Lung (tissue), 11 donors: ENCODE measurements at regions not wholly inside any gene's neighbourhood (a gene's known extent, or its start where the extent isn't known, plus 50 kb on each side); places are given as distances from the start of the nearest gene placed in this dataset.

Source experiments
- ATAC-seq: fragments of 200-7000 bp; cut with Tn5 transposase; one replicate; pipeline ENCODE4 v1.9.1; 2020; ENCODE audit warnings: moderate number of reproducible peaks; ENCODE audit not compliant: insufficient read depth, low FRiP score
- DNase-seq, 3 donors: peaks; one replicate each; pipeline ENCODE4 v3.0.0-alpha.2; 2013 to 2017
- H3K27ac ChIP-seq, 2 donors: one replicate each; pipeline ENCODE4 v1.5.1; 2013; ENCODE audit warnings: mild to moderate bottlenecking in 2 of 2, moderate library complexity in 2 of 2, control low read depth in 1 of 2, inconsistent platforms in 1 of 2, low read depth in 1 of 2, low read length in 1 of 2
- H3K27me3 ChIP-seq, 3 donors: one replicate each; pipeline ENCODE4 v1.5.1; 2013; ENCODE audit warnings: low read length in 2 of 3; ENCODE audit not compliant: control insufficient read depth in 3 of 3, insufficient read depth in 3 of 3
- H3K36me3 ChIP-seq, 4 donors: one replicate each; pipeline ENCODE4 v1.5.1; 2013; ENCODE audit warnings: low read length in 4 of 4, mild to moderate bottlenecking in 1 of 4, moderate library complexity in 1 of 4; ENCODE audit not compliant: control insufficient read depth in 4 of 4, insufficient read depth in 4 of 4
- H3K4me1 ChIP-seq, 5 donors: one replicate each; pipeline ENCODE4 v1.5.1; 2013; ENCODE audit warnings: low read length in 5 of 5, mild to moderate bottlenecking in 2 of 5, moderate library complexity in 1 of 5; ENCODE audit not compliant: control insufficient read depth in 5 of 5, insufficient read depth in 5 of 5
- H3K4me3 ChIP-seq: one replicate; pipeline ENCODE4 v1.5.1; 2013; ENCODE audit warnings: mild to moderate bottlenecking, control low read depth, moderate library complexity
- H3K9ac ChIP-seq, 2 donors: one replicate each; pipeline ENCODE4 v1.5.1; 2013; ENCODE audit warnings: low read length in 2 of 2, control low read depth in 1 of 2; ENCODE audit not compliant: insufficient read depth in 1 of 2
- H3K9me3 ChIP-seq, 4 donors: one replicate each; pipeline ENCODE4 v1.5.1; 2013; ENCODE audit warnings: low read length in 3 of 4, mild to moderate bottlenecking in 1 of 4, moderate library complexity in 1 of 4; ENCODE audit not compliant: control insufficient read depth in 4 of 4, insufficient read depth in 3 of 4
- WGBS, 2 donors: extraction: QIAGEN DNeasy Blood & Tissue Kit; methylation state at CpG; one replicate each; pipeline ENCODE4 v1.1.7; 2013; 5-methylcytosine and 5-hydroxymethylcytosine counted together
- TF ChIP-seq, protein P1 (sequence below): IDR thresholded peaks from 2 replicates; pipeline ENCODE4 v1.5.1; 2012; ENCODE audit warnings: mild to moderate bottlenecking; ENCODE audit errors: control extremely low read depth, extremely low read depth
- donor health status: control.
- donor health status: control.
- donor health status: Bipolar disorder and iron deficiency.
- donor health status: healthy.
- donor health status: DM: yes; HTN: yes; CAD: no.

DNA sequence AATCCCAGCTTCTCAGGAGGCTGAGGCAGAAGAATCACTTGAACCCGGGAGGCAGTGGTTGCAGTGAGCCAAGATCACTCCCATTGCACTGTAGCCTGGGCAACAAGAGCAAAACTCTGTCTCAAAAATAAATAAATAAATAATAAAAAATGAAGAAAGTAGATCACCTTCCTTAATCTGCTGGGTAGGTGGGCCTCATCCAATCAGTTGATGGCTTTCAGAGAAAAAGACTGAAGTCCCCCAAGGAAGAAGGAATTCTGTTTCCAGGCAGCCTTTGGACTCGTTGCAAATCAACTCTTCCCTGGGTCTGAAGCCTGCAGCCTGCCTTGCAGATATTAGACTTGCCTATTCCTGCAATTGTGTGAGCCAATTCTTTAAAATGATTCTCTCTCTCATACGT is 136.5 kb downstream of the TFCP2L1 start:
- no peak overlapping the region for H3K4me3 ChIP-seq
- no peaks in the 10 kb centered on the region for H3K27me3 ChIP-seq
- TF ChIP-seq, protein P1, sequence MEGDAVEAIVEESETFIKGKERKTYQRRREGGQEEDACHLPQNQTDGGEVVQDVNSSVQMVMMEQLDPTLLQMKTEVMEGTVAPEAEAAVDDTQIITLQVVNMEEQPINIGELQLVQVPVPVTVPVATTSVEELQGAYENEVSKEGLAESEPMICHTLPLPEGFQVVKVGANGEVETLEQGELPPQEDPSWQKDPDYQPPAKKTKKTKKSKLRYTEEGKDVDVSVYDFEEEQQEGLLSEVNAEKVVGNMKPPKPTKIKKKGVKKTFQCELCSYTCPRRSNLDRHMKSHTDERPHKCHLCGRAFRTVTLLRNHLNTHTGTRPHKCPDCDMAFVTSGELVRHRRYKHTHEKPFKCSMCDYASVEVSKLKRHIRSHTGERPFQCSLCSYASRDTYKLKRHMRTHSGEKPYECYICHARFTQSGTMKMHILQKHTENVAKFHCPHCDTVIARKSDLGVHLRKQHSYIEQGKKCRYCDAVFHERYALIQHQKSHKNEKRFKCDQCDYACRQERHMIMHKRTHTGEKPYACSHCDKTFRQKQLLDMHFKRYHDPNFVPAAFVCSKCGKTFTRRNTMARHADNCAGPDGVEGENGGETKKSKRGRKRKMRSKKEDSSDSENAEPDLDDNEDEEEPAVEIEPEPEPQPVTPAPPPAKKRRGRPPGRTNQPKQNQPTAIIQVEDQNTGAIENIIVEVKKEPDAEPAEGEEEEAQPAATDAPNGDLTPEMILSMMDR, result no peak
- 76 to 86% methylated on average over 3 of the region's 3 CpGs for WGBS, 2 donors
- H3K9ac ChIP-seq, result no peak overlapping the region
- DNase-seq, result no peak
- no peak overlapping the region for H3K27ac ChIP-seq
- peaks cover 0 to 4% (median 0%) of the 10 kb centered on the region in 4 donors for H3K9me3 ChIP-seq
- H3K36me3 ChIP-seq, result no peaks in the 10 kb centered on the region
- no peak for ATAC-seq
- no peaks in the 10 kb centered on the region for H3K4me1 ChIP-seq

DNA sequence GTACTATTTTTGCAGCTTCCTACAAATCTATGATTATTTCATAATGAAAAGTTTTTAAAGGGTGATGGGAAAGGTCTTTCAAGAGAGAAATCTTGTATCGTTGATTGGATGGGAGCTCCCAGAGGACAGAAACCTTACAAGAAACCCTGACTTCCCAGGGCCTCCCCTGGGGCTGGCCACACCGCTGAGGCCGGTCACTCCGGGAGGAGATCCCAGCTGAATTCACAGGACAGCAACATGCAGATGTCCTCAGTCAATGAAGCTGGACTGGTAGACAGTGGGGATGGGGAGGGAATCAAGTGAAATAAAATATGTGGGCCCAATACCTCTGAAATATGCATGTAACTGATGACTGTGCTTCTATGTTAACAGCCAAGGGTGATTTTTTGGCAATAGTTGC is 135.6 kb downstream of the TFCP2L1 start:
- Histone ChIP-seq H3K4me1 (no peaks in the 10 kb centered on the region), H3K27me3 (no peaks in the 10 kb centered on the region), H3K27ac (no peak overlapping the region), H3K9me3 (peaks cover 0 to 4% (median under 1%) of the 10 kb centered on the region in 4 donors), H3K9ac (no peak overlapping the region), H3K36me3 (no peaks in the 10 kb centered on the region), H3K4me3 (no peak overlapping the region)
- ATAC-seq, result no peak
- WGBS, 2 donors, result 88 to 92% methylated on average over 4 of the region's 4 CpGs
- DNase-seq, result no peak
- TF ChIP-seq, protein P1, result no peak

DNA sequence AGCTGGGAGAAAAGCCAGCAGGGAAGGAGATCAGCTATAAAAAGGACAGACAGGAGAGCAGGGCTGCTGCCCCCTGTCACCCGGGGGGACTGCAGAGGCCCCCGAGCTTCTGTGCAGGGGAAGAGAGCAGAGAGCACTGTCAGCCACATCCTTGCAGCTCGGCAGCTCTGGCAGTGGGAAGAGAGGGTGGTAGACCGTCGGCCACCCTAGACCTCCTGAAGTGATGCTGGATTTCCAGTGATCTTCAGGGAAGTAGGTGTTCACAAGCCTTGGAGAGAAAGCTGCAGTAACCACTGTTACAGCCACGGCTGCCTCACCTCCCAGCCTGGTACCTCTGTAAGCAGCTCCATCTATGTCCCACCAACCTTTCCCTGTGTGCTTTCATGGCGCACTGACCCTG is 134.9 kb downstream of the TFCP2L1 start:
- H3K4me1 ChIP-seq, result no peaks in the 10 kb centered on the region
- TF ChIP-seq, protein P1, result no peak
- H3K36me3 ChIP-seq, result no peaks in the 10 kb centered on the region
- WGBS, 2 donors, result 73 to 88% methylated on average over 7 of the region's 7 CpGs
- DNase-seq (no peak), ATAC-seq (no peak)
- H3K4me3 ChIP-seq, result no peak overlapping the region
- peaks cover 0 to 4% (median under 1%) of the 10 kb centered on the region in 4 donors for H3K9me3 ChIP-seq
- H3K9ac ChIP-seq, result no peak overlapping the region
- no peak overlapping the region for H3K27ac ChIP-seq
- no peaks in the 10 kb centered on the region for H3K27me3 ChIP-seq

DNA sequence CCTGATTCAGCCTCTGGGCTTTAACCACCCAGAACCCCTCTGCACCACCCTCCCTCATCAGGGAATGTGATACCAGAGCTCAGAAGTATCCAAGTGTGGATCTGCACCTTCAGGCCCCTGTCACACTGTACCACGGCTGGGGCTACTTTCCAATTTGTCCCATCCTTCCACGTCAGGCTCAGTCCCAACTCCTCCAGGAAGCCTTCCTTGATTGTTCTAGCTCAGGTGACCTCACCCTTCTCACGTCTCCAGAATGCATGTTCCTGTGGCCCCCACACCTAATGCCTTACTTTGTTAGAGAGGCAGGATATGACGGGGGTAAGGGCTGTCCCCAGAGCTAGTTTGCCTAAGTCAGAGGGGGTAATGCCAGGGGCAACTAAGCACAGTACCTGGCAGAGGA is 134.3 kb downstream of the TFCP2L1 start:
- no peak for DNase-seq
- no peaks in the 10 kb centered on the region for H3K27me3 ChIP-seq

More for the DNA sequence above, 134.3 kb downstream of the TFCP2L1 start:
- Histone ChIP-seq H3K9ac (no peak overlapping the region), H3K27ac (no peak overlapping the region), H3K4me1 (no peaks in the 10 kb centered on the region), H3K9me3 (peaks cover 0 to 2% (median 0%) of the 10 kb centered on the region in 4 donors), H3K36me3 (no peaks in the 10 kb centered on the region), H3K4me3 (no peak overlapping the region)
- TF ChIP-seq, protein P1, result no peak
- ATAC-seq, result no peak
- 82 to 86% methylated on average over 4 of the region's 4 CpGs for WGBS, 2 donors
